ENCODE measurements at regions not wholly inside any gene's neighbourhood (a gene's known extent, or its start where the extent isn't known, plus 50 kb on each side); places are given as distances from the start of the nearest gene placed in this dataset.

GRCh38 chr1:199352351-199352750, 675.2 kb upstream of the NR5A2 start:
- no peak overlapping the region for H3K4me3 ChIP-seq (replicated peaks; ENCODE audit: insufficient read depth, low read length)
- no peak for DNase-seq (ENCODE audit: low read depth in 1 of 2, low spot score in 1 of 2)
- H3K27ac ChIP-seq (replicated peaks), result no peak overlapping the region
- TF ChIP-seq SPI1 (IDR thresholded peaks at IDR 0.05; ENCODE audit: borderline replicate concordance, low read depth), result no peak
- TF ChIP-seq GABPA (IDR thresholded peaks at IDR 0.05; ENCODE audit: low read depth), result no peak
- TF ChIP-seq REST (IDR thresholded peaks at IDR 0.05; ENCODE audit: insufficient replicate concordance, low read depth), result no peak
- no peak for TF ChIP-seq CTCF (IDR thresholded peaks at IDR 0.05; ENCODE audit: insufficient read depth, low read length)
- TF ChIP-seq POLR2AphosphoS5 (IDR thresholded peaks at IDR 0.05; ENCODE audit: low read depth), result no peak
- no peaks in the 10 kb centered on the region for H3K27me3 ChIP-seq (ENCODE audit: insufficient read depth, poor library complexity, severe bottlenecking)

GRCh38 chr1:199353906-199354305, 673.6 kb upstream of the NR5A2 start:
- DNase-seq (ENCODE audit: low read depth in 1 of 2, low spot score in 1 of 2), result no peak
- Histone ChIP-seq H3K27me3 (ENCODE audit: insufficient read depth, poor library complexity, severe bottlenecking) (no peaks in the 10 kb centered on the region), H3K4me3 (replicated peaks; ENCODE audit: insufficient read depth, low read length) (no peak overlapping the region), H3K27ac (replicated peaks) (no peak overlapping the region)
- TF ChIP-seq POLR2AphosphoS5 (IDR thresholded peaks at IDR 0.05; ENCODE audit: low read depth) (no peak), GABPA (IDR thresholded peaks at IDR 0.05; ENCODE audit: low read depth) (no peak), REST (IDR thresholded peaks at IDR 0.05; ENCODE audit: insufficient replicate concordance, low read depth) (no peak)

GRCh38 chr1:199356561-199356960, 670.9 kb upstream of the NR5A2 start:
- TF ChIP-seq GABPA (IDR thresholded peaks at IDR 0.05; ENCODE audit: low read depth), result no peak
- TF ChIP-seq CTCF (IDR thresholded peaks at IDR 0.05; ENCODE audit: insufficient read depth, low read length), result no peak
- TF ChIP-seq REST (IDR thresholded peaks at IDR 0.05; ENCODE audit: insufficient replicate concordance, low read depth), result no peak
- no peak for TF ChIP-seq SPI1 (IDR thresholded peaks at IDR 0.05; ENCODE audit: borderline replicate concordance, low read depth)
- TF ChIP-seq POLR2AphosphoS5 (IDR thresholded peaks at IDR 0.05; ENCODE audit: low read depth), result no peak
- no peak overlapping the region for H3K27ac ChIP-seq (replicated peaks)
- H3K27me3 ChIP-seq (ENCODE audit: insufficient read depth, poor library complexity, severe bottlenecking), result no peaks in the 10 kb centered on the region
- DNase-seq (ENCODE audit: low read depth in 1 of 2, low spot score in 1 of 2), result no peak
- H3K4me3 ChIP-seq (replicated peaks; ENCODE audit: insufficient read depth, low read length), result no peak overlapping the region

- TF ChIP-seq CTCF (IDR thresholded peaks at IDR 0.05; ENCODE audit: insufficient read depth, low read length) (no peak), POLR2AphosphoS5 (IDR thresholded peaks at IDR 0.05; ENCODE audit: low read depth) (no peak), SPI1 (IDR thresholded peaks at IDR 0.05; ENCODE audit: borderline replicate concordance, low read depth) (no peak), REST (IDR thresholded peaks at IDR 0.05; ENCODE audit: insufficient replicate concordance, low read depth) (no peak), GABPA (IDR thresholded peaks at IDR 0.05; ENCODE audit: low read depth) (no peak)
- Histone ChIP-seq H3K27me3 (ENCODE audit: insufficient read depth, poor library complexity, severe bottlenecking) (no peaks in the 10 kb centered on the region), H3K4me3 (replicated peaks; ENCODE audit: insufficient read depth, low read length) (no peak overlapping the region), H3K27ac (replicated peaks) (no peak overlapping the region)
- no peak for DNase-seq (ENCODE audit: low read depth in 1 of 2, low spot score in 1 of 2)
Observed at GRCh38 chr1:199357599-199357998, 669.9 kb upstream of the NR5A2 start.

Data from HL-60 (cell line).